HuH-7.5 (cell line): ENCODE measurements at regions not wholly inside any gene's neighbourhood (a gene's known extent, or its start where the extent isn't known, plus 50 kb on each side); places are given as distances from the start of the nearest gene placed in this dataset.
"Not testable (repeated sequence)": the region's sequence is repeated elsewhere in the genome, so short reads cannot be mapped to it uniquely, and the experiment has no call there.

Experiments
- DNase-seq: peaks from one replicate; pipeline ENCODE4 v3.0.0; 2011; ENCODE audit warnings: low spot score

DNA sequence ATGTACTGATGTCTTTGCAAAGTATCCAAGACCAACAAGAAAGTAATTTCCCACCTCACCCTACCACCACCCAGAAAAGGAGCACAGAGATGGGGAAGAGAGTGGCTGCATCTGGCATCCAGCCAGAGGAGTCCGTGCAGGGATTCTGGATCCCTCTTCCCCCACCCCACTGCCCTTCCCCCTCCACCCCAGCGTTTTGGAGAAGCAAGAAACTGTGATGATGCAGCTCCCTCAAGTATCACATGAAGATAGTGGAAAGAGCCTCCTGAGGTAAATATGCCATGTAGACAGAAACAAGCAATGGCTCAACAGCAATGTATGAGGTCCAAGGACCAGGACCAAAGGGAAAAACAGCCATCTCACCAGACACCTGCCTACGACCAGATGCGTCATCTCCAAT is 153.8 kb downstream of the DEPDC1B start:
- no peak for DNase-seq

- DNase-seq = no peak
Observed at GRCh38 chr5:60545551-60545950, 154.4 kb downstream of the DEPDC1B start.

GRCh38 chr5:60544142-60544541 is 155.8 kb downstream of the DEPDC1B start:
- DNase-seq = no peak

- no peak for DNase-seq
Observed at GRCh38 chr5:60541980-60542379, 158.0 kb downstream of the DEPDC1B start.

DNA sequence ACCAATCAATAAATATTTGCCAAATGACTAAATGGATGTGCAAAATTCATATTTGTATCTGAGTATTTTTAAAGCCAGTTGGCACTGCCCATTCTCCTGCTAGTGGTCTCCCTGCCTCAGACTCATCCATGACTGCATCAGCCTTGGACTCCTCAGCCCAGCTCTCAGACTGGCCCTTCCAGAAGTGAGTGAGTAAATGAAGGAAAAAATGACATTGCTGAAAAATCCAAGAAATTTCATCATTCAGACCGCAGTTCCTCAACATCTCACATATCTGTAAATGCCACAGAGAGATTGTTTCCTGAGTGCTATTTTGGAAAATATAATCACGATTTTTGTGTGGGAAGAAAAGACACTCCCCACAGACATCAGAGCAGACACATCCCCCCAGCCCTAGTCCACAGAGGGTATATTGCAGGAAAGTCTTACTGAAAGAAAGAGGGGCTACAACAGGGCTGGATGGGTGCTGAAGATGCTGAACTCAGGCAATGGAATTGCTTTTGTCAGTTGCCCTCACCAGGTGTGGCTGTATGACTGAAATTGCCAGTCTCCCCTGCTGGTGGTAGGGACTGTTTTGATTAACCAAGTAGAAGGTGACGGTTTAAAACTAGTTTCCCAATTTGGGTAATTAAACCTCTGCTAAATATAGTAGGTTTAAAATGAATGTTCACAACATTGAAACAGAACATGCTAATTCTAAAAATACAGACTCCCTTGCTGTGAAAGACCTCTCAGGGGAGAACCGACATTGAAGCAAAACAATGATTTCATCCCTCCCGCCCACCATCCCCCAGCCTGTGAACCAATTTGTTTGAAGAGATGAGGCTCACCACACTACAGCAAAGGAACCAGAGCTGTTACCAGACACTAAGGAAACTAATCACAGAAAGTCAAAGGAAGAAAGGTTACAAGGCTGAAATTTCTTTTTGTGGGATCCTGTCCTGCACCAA is 158.8 kb downstream of the DEPDC1B start:
- no peak for DNase-seq

GRCh38 chr5:60538955-60539866 is 160.8 kb downstream of the DEPDC1B start:
- no peak for DNase-seq

DNA sequence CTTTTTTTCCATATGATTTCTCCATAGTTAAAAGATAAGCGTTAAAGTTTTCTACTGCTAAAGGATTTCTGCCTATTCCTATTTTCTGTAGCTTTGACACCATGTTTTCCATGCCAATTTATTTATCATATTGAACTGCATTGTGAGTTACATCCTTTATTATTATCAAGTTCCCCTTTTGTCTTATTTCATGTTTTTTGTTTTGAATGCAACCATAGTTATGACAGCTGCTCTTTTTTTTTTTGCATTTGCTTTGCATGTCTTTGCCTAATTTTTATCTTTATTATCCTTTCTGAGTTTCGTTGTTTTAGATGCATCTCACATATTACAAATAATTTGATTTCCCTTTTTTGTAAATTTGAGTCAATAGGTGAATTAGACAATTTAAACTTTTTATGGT is 161.5 kb downstream of the DEPDC1B start:
- DNase-seq = no peak

- DNase-seq = no peak
Observed at GRCh38 chr5:60535951-60536350, 164.0 kb downstream of the DEPDC1B start.

DNA sequence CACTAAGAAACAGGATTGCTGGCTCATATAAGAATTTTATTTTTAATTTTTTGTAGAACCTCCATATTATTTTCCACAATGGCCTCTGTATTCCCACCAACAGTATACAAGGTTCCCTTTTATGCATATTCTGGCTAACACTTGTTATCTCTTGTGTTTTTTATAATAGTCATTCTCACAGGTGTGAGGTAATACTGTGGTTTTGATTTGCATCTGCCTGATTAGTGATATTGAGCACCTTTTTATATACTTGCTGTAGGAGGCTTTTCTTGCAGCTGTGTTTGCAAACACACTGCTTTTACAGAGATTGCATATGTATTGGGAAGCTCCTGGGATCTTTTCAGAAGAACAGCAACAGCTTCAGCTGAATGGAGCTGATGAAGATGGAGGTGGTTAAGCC is 164.8 kb downstream of the DEPDC1B start:
- DNase-seq = no peak

GRCh38 chr5:60533789-60534188 is 166.2 kb downstream of the DEPDC1B start:
- no peak for DNase-seq

- DNase-seq = not testable (repeated sequence)
Observed at GRCh38 chr5:60532796-60533195, 167.2 kb downstream of the DEPDC1B start.

DNA sequence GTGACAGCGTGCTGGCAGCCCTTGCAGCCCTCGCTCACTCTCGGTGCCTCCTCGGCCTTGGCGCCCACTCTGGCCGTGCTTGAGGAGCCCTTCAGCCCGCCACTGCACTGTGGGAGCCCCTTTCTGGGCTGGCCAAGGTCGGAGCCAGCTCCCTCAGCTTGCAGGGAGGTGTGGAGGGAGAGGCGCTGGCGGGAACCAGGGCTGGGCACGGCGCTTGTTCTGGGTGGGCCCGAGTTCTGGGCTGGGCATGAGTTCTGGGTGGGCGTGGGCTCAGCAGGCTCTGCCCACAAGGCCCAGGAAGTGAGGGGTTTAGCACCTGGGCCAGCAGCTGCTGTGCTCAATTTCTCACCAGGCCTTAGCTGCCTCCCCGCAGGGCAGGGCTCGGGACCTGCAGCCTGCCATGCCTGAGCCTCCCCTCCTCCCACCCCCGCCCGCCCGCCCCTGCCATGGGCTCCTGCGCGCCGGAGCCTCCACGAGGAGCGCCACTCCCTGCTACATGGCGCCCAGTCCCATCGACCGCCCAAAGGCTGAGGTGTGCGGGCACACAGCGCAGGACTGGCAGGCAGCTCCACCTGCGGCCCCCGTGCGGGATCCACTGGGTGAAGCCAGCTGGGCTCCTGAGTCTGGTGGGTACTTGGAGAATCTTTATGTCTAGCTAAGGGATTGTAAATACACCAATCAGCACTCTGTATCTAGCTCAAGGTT is 169.7 kb downstream of the DEPDC1B start:
- DNase-seq = not testable (repeated sequence)

DNA sequence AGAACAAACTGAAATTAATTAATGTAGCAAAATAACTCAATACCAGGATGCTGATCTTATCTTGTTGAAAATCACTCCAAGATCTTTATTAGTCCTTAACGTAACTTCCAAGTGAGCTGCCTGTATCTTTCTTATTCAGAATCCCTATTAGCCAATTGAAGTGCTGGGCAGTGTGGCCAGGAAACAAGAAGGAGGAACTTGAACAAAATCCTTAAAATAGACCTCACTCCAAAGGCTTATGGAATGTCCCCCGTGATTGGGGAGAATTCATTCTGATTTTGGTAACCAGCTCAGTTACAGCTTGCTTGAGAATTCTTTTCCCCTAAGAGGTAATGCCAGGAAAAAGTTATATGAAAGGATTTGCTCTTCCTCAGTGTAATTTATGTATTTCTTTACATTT is 171.0 kb downstream of the DEPDC1B start:
- DNase-seq = no peak

- DNase-seq = no peak
Observed at GRCh38 chr5:60527072-60527471, 172.9 kb downstream of the DEPDC1B start.

- DNase-seq = no peak
Observed at GRCh38 chr5:60526336-60526875, 173.6 kb downstream of the DEPDC1B start.

GRCh38 chr5:60522292-60522905 is 177.6 kb downstream of the DEPDC1B start:
- no peak for DNase-seq

DNA sequence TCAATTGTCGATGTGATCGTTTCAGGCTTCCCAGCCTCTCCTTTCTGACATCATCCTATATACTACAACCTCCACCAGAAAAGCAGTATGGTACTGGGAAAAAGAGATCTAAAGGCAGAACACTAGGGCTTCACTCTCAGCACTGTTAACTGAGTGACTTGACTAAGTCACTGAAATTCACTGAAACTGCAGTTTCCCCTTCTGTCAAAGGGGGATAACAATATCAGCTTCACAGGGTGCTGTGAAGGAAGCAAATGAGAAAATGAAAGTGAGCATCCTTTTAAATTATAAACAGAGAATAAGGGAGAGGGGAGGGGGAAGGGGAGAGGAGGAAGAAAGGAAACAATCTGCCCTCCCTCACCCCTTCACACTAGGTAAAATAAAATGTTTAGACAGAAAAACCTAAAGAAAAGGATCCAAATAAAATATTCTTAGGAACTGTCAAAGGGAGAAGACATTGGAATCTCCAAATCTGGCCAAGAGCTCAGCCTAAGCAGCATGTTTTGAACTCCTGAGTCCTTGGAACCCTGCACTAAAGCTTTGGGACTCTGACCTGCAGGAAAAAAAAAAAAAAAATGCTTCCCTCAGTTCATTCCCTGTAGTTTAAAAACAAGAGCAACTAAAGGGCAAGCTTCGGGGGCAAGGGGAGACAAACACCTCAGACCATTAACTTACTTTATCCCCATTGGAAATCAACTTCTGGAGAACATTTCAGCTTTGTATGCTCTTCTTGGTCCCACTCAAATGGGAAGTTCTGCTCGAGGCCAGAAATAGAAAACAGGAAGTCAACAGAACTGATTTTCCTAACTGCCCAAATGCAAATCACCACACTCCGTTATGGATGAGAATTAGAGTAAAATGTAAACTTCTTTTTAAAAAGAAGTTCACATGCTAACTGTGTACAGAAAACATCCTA is 178.3 kb downstream of the DEPDC1B start:
- DNase-seq = no peak

- DNase-seq = no peak
Observed at GRCh38 chr5:60520451-60521227, 179.3 kb downstream of the DEPDC1B start.

GRCh38 chr5:60519372-60519771 is 180.6 kb downstream of the DEPDC1B start:
- DNase-seq = no peak

- no peak for DNase-seq
Observed at GRCh38 chr5:60517850-60518249, 182.1 kb downstream of the DEPDC1B start.
